Mesenchymal stem cell (in vitro differentiated cells and primary cell): ENCODE measurements at regions not wholly inside any gene's neighbourhood (a gene's known extent, or its start where the extent isn't known, plus 50 kb on each side); places are given as distances from the start of the nearest gene placed in this dataset.

ENCODE experiments used
- DNase-seq: peaks from one replicate; pipeline ENCODE4 v3.0.0-alpha.2; 2013
- H2AFZ ChIP-seq: one replicate; pipeline ENCODE4 v1.6.1; 2013; ENCODE audit warnings: low read depth, mild to moderate bottlenecking, control low read depth, inconsistent platforms, low read length, moderate library complexity
- H2AK5ac ChIP-seq: 2 replicates; pipeline ENCODE4 v1.6.1; 2013; ENCODE audit warnings: low read length, moderate library complexity, mild to moderate bottlenecking, inconsistent platforms; ENCODE audit not compliant: severe bottlenecking
- H2BK120ac ChIP-seq: one replicate; pipeline ENCODE4 v1.6.1; 2013; ENCODE audit warnings: low read depth, mild to moderate bottlenecking, inconsistent platforms, low read length, moderate library complexity
- H2BK12ac ChIP-seq, 2 experiments: one replicate each; pipeline ENCODE4 v1.6.1; 2013; ENCODE audit warnings: inconsistent platforms in 2 of 2, low read length in 2 of 2, mild to moderate bottlenecking in 2 of 2, moderate library complexity in 2 of 2, control low read depth in 1 of 2
- H2BK15ac ChIP-seq: one replicate; pipeline ENCODE4 v1.6.1; 2013; ENCODE audit warnings: mild to moderate bottlenecking, low read depth, inconsistent platforms; ENCODE audit not compliant: poor library complexity, severe bottlenecking
- H2BK5ac ChIP-seq: 2 replicates; pipeline ENCODE4 v1.6.1; 2013; ENCODE audit warnings: low read depth, mild to moderate bottlenecking, low read length, control low read depth, inconsistent platforms; ENCODE audit not compliant: poor library complexity, severe bottlenecking
- H3K14ac ChIP-seq, 2 experiments: one replicate each; pipeline ENCODE4 v1.6.1; 2013; ENCODE audit warnings: inconsistent platforms in 2 of 2, low read length in 2 of 2, control low read depth in 1 of 2, mild to moderate bottlenecking in 1 of 2, moderate library complexity in 1 of 2
- H3K18ac ChIP-seq, 2 experiments: one replicate each; pipeline ENCODE4 v1.6.1; 2013; ENCODE audit warnings: inconsistent platforms in 2 of 2, low read length in 2 of 2, control low read depth in 1 of 2, low read depth in 1 of 2, mild to moderate bottlenecking in 1 of 2
- H3K23ac ChIP-seq, 2 experiments: one replicate each; pipeline ENCODE4 v1.6.1; 2013; ENCODE audit warnings: inconsistent platforms in 2 of 2, low read length in 2 of 2, mild to moderate bottlenecking in 2 of 2, moderate library complexity in 2 of 2, control low read depth in 1 of 2
- H3K27ac ChIP-seq: 2 replicates; pipeline ENCODE4 v1.5.1; 2013; ENCODE audit warnings: mild to moderate bottlenecking, moderate library complexity, low read length, control low read depth, inconsistent platforms; ENCODE audit not compliant: poor library complexity, severe bottlenecking
- H3K27me3 ChIP-seq, 2 experiments: 2 replicates each; pipeline versions ENCODE4 v1.6.1 to v1.7.0; 2013; ENCODE audit warnings: low read length in 2 of 2, mild to moderate bottlenecking in 2 of 2, moderate library complexity in 2 of 2, control low read depth in 1 of 2, inconsistent platforms in 1 of 2; ENCODE audit not compliant: control insufficient read depth in 1 of 2, insufficient read depth in 1 of 2
- H3K36me3 ChIP-seq, 2 experiments: 2 replicates each; pipeline versions ENCODE4 v1.6.1 to v1.7.0; 2013; ENCODE audit warnings: low read length in 2 of 2, control low read depth in 1 of 2, inconsistent platforms in 1 of 2, low read depth in 1 of 2, mild to moderate bottlenecking in 1 of 2; ENCODE audit not compliant: insufficient read depth in 2 of 2, control insufficient read depth in 1 of 2
- H3K4ac ChIP-seq, 2 experiments: one replicate each; pipeline ENCODE4 v1.6.1; 2013; ENCODE audit warnings: inconsistent platforms in 2 of 2, low read length in 2 of 2, mild to moderate bottlenecking in 2 of 2, moderate library complexity in 2 of 2, control low read depth in 1 of 2, low read depth in 1 of 2
- H3K4me1 ChIP-seq: 2 replicates; pipeline ENCODE4 v1.6.1; 2013; ENCODE audit warnings: low read depth, low read length, control low read depth; ENCODE audit not compliant: control insufficient read depth, insufficient read depth
- H3K4me2 ChIP-seq: 2 replicates; pipeline ENCODE4 v1.6.1; 2013; ENCODE audit warnings: low read length, mild to moderate bottlenecking, inconsistent platforms; ENCODE audit not compliant: poor library complexity, severe bottlenecking
- H3K4me3 ChIP-seq, 2 experiments: 2 replicates each; pipeline versions ENCODE4 v1.5.1 to v1.7.0; 2013; ENCODE audit warnings: low read length in 2 of 2, mild to moderate bottlenecking in 2 of 2, control low read depth in 1 of 2, low read depth in 1 of 2; ENCODE audit not compliant: insufficient read depth in 1 of 2
- H3K79me1 ChIP-seq: replicated peaks from 2 replicates; pipeline ENCODE4 v1.6.1; 2013; ENCODE audit warnings: mild to moderate bottlenecking, control low read depth, low read length, inconsistent platforms; ENCODE audit not compliant: poor library complexity, severe bottlenecking
- H3K9ac ChIP-seq: 2 replicates; pipeline ENCODE4 v1.7.0; 2013; ENCODE audit warnings: mild to moderate bottlenecking, low read length, moderate library complexity
- H3K9me3 ChIP-seq: 2 replicates; pipeline ENCODE4 v1.7.0; 2013; ENCODE audit warnings: mild to moderate bottlenecking, low read length; ENCODE audit not compliant: control insufficient read depth
- H4K8ac ChIP-seq: one replicate; pipeline ENCODE4 v1.6.1; 2013; ENCODE audit warnings: inconsistent platforms, mild to moderate bottlenecking, low read length, moderate library complexity
- H4K91ac ChIP-seq: one replicate; pipeline ENCODE4 v1.6.1; 2013; ENCODE audit warnings: mild to moderate bottlenecking, low read length, inconsistent platforms
- WGBS: methylation state at CpG from one replicate; pipeline ENCODE4 v1.1.7; 2013; ENCODE audit warnings: mixed read lengths; 5-methylcytosine and 5-hydroxymethylcytosine counted together

- Histone ChIP-seq H3K79me1 (no peaks in the 10 kb centered on the region), H4K8ac (no peak overlapping the region), H2BK5ac (no peak overlapping the region), H3K9me3 (no peaks in the 10 kb centered on the region), H3K14ac (no peak overlapping the region), H2BK12ac (no peak overlapping the region), H2BK120ac (no peak overlapping the region), H3K4me1 (no peaks in the 10 kb centered on the region), H2AK5ac (no peak overlapping the region), H3K23ac (no peak overlapping the region), H3K4ac (no peak overlapping the region), H3K36me3 (no peaks in the 10 kb centered on the region), H2BK15ac (no peak overlapping the region), H4K91ac (no peak overlapping the region), H2AFZ (no peak overlapping the region), H3K27ac (no peak overlapping the region), H3K4me2 (no peak overlapping the region), H3K27me3 (no peaks in the 10 kb centered on the region), H3K4me3 (no peak overlapping the region), H3K9ac (no peak overlapping the region), H3K18ac (no peak overlapping the region)
- 68% methylated on average over 11 of the region's 11 CpGs for WGBS
- DNase-seq, result no peak
Measured at GRCh38 chr22:48531108-48531507, 1296.6 kb downstream of the BRD1 start.

- Histone ChIP-seq H2BK15ac (no peak overlapping the region), H2BK12ac (no peak overlapping the region), H3K23ac (no peak overlapping the region), H3K14ac (no peak overlapping the region), H2BK120ac (no peak overlapping the region), H3K27ac (no peak overlapping the region), H3K4me3 (no peak overlapping the region), H3K27me3 (no peaks in the 10 kb centered on the region), H3K4ac (no peak overlapping the region), H3K9ac (no peak overlapping the region), H3K9me3 (no peaks in the 10 kb centered on the region), H2AK5ac (no peak overlapping the region), H4K8ac (no peak overlapping the region), H3K18ac (no peak overlapping the region), H3K4me1 (no peaks in the 10 kb centered on the region), H2AFZ (no peak overlapping the region), H3K79me1 (no peaks in the 10 kb centered on the region), H4K91ac (no peak overlapping the region), H3K4me2 (no peak overlapping the region), H3K36me3 (no peaks in the 10 kb centered on the region), H2BK5ac (no peak overlapping the region)
- no peak for DNase-seq
- 70% methylated on average over 10 of the region's 10 CpGs for WGBS
Measured at GRCh38 chr22:48530666-48531065, 1297.0 kb downstream of the BRD1 start.

- no peak overlapping the region for H2BK15ac ChIP-seq
- no peak for DNase-seq
- no peak overlapping the region for H3K4me2 ChIP-seq
- no peaks in the 10 kb centered on the region for H3K36me3 ChIP-seq
- H3K27ac ChIP-seq, result no peak overlapping the region
- no peak overlapping the region for H4K8ac ChIP-seq
- no peak overlapping the region for H3K14ac ChIP-seq
- no peak overlapping the region for H2AK5ac ChIP-seq
- H3K18ac ChIP-seq, result no peak overlapping the region
- H3K23ac ChIP-seq, result no peak overlapping the region
- H3K79me1 ChIP-seq, result no peaks in the 10 kb centered on the region
- no peaks in the 10 kb centered on the region for H3K27me3 ChIP-seq
- no peak overlapping the region for H4K91ac ChIP-seq
- H3K4ac ChIP-seq, result no peak overlapping the region
- H3K9ac ChIP-seq, result no peak overlapping the region
- H2AFZ ChIP-seq, result no peak overlapping the region
- peak overlapping the region in 1 of 2 experiments; percentile 15 for H3K4me3 ChIP-seq
- no peaks in the 10 kb centered on the region for H3K4me1 ChIP-seq
- 91% methylated on average over 13 of the region's 13 CpGs for WGBS
- H2BK5ac ChIP-seq, result no peak overlapping the region
- no peaks in the 10 kb centered on the region for H3K9me3 ChIP-seq
- no peak overlapping the region for H2BK120ac ChIP-seq
- no peak overlapping the region for H2BK12ac ChIP-seq
Measured at GRCh38 chr22:48528221-48528915, 1299.3 kb downstream of the BRD1 start.

GRCh38 chr22:48523761-48524160 lies 1303.9 kb downstream of the BRD1 start:
- H2BK15ac ChIP-seq, result no peak overlapping the region
- H4K8ac ChIP-seq, result no peak overlapping the region
- H3K4me3 ChIP-seq, result no peak overlapping the region
- H3K4ac ChIP-seq, result no peak overlapping the region
- no peak overlapping the region for H3K9ac ChIP-seq
- no peak overlapping the region for H3K18ac ChIP-seq
- no peaks in the 10 kb centered on the region for H3K79me1 ChIP-seq
- no peak overlapping the region for H3K23ac ChIP-seq
- H2AK5ac ChIP-seq, result no peak overlapping the region
- no peaks in the 10 kb centered on the region for H3K36me3 ChIP-seq
- no peak overlapping the region for H3K27ac ChIP-seq
- H2AFZ ChIP-seq, result no peak overlapping the region
- no peak overlapping the region for H4K91ac ChIP-seq
- no peak for DNase-seq
- no peaks in the 10 kb centered on the region for H3K9me3 ChIP-seq
- H3K27me3 ChIP-seq, result no peaks in the 10 kb centered on the region
- 90% methylated on average over 14 of the region's 14 CpGs for WGBS
- H3K14ac ChIP-seq, result no peak overlapping the region
- H2BK120ac ChIP-seq, result no peak overlapping the region
- no peak overlapping the region for H2BK5ac ChIP-seq
- H3K4me1 ChIP-seq, result no peaks in the 10 kb centered on the region
- no peak overlapping the region for H3K4me2 ChIP-seq
- H2BK12ac ChIP-seq, result no peak overlapping the region
